GM19328 (cell line): ENCODE measurements at regions not wholly inside any gene's neighbourhood (a gene's known extent, or its start where the extent isn't known, plus 50 kb on each side); places are given as distances from the start of the nearest gene placed in this dataset.

Experiments used
- ATAC-seq: cut with Tn5 transposase; IDR thresholded peaks from one replicate; pipeline ENCODE4 v1.9.1; 2021; ENCODE audit warnings: mild to moderate bottlenecking, moderate library complexity; ENCODE audit not compliant: unreplicated experiment

DNA sequence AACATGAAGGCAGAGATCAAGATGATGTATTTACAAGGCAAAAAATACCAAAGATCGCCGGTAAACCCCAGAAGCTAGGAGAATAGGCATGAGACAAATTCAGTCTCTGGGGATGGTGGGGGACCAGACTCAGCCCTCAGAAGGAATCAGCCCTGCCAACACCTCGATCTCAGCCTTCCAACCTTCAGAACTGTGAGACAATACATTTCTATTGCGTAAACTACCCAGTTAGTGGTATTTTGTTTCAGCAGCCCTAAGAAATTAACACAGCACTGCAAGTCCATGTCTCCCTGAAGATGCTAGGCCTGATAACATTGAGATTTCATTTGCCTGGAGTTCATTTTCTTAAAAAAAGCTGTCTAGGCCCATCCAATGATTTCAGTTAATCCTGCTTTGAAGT lies 622.5 kb downstream of the PTPRC start:
- ATAC-seq = no peak

DNA sequence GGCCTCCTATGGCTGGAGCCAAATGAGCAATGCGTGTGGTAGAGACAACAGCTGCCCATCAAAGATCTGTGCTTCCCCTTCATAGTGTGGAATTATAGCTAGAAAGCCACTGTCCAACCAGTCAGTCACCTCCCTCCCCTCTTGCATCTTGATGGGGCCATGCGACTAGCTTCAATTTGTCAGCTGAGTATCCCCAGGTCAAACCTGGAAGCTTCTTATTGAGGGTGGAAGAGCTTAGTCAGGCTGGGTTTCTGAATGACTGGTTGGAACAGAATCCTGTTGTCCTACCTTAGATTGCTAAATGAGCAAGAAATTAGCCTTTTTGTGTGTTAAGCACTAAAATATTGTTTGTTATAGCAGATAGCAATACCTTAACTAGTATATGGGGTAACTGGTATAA lies 625.4 kb downstream of the PTPRC start:
- no peak for ATAC-seq

DNA sequence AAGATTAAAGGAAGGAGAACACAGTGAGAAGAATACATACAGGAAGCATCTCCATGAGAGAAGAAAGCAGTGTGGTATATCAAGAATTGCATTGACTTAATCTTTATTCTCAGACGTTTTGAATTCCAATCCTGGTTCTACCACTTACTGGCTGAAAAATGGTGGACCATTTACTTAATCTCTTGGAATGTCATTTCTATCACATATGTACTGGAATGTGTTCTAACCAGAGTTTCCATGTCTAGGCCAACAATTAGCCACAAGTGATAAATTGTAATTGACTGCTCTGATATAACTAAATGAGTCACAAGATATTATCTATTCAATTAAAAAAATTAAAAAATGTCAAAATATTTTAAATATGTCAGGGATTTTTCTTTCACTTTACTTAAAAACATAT lies 626.1 kb downstream of the PTPRC start:
- no peak for ATAC-seq

DNA sequence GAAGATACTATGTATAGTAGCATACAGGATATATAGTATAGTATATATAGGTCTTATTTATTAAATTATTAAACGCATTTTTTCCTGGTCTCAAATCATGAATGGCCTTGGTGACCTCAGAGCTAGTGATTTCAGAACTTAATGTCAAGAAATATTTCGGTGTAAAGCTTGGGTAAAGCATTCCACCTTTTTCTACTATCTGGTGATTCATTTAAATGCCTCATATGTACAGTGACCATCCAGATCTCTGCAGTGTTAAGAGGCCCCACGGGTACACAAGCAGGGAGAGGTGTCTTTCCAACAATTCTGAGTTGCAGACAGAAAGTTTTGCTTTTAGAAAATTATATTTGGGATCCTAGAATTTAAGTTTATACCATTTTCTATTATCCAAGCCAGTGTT lies 626.5 kb downstream of the PTPRC start:
- no peak for ATAC-seq

DNA sequence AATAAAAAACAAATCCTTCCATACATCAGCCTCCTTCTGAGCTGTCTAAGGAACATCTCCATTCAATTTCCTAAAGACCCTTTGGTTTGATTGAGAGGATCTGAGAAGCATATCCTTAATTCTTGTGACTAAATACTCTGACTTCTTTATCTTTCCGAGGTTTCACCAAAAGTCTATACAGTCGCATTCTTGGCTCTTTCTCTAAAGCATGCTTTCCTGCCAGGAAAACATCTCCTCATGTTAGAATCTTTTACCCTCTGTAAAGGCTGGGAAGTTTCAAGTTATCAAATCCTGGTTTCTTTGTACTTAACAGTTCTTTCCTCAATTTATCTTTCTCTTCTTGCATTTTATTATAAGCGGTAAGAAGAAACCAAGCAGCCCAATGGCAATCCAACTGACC lies 630.4 kb downstream of the PTPRC start:
- ATAC-seq = no peak

DNA sequence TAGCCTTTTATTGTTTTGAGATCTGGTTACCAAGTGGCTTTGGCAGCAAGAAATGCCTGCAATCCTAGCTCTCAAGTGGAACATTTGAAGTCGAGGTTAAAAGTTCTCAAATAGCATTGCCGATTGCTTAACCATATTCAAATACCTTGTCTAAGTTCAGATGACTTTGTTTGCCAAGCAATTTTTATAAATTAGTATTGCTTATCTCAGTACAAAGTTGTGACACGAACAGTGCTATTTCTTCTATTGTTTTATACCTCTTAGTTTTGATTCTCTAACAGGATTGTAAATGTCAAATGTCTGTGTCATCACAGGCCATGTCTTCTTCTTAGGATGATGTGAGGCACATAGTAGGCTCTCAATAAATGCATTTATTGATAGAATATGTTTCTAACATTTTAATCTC lies 633.3 kb downstream of the PTPRC start:
- ATAC-seq = no peak

DNA sequence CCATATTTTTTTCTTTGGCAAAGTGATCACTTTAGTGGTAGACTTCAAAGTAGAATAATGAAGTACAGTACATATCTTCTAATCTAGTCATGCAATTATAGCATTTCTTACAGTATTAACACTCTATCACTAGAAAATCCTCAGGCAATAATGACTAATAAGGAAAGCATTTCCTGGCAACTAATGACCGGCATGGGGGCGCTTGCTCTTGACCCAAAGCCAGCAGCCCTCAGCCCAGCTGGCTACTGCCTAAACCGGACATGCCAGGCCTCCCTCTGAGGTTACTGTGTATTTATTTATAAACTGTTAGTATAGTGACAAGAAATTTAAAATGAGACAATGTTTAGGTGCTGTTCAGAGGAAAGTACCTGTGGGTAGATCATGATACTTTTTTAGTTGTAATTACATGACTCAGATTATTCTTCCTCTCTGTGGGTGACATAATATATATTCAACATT lies 633.8 kb downstream of the PTPRC start:
- ATAC-seq = no peak

DNA sequence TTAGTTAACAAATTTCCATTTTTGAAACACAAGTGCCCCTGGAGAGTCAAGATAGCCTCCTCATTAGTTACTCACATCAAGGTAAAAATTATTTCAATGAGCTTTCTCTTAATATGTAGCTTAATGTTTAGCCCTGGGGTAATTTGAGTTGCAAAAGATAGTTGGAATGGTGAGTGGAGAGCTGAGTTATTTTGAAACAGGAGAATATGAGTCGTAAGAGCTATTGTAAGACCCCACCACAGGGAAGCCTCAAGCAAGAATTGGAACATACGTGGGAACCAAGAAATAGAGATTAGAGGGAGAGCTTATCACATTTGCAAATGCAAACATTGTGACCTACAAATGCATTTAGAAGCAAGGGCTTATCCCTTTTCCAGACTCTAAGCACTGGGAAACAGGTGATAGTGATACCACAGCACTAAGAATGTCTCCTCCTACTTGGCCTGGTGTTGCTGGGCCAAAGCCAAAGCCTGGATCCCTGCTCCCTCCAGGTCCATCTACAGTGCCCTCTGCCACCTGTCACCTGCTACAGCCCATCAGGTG lies 635.1 kb downstream of the PTPRC start:
- ATAC-seq = no peak

DNA sequence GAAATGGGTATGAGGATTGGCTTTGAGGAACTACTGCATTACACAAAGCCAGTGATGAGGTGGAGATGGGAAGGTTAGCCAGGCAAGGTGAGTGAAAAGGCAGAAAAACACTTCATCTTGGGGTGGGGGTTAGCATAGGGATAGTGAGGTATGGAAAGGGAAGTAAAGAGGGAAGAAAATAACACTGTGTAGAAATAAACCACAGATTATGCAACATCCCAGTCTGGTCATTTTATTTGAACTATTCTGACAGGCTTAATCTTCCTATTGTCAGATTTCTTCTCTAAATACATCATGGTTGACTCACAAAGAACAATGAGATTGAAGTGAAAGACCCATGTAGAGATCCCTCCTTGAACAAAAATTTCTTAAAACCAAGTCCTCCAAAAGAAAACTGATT lies 640.2 kb downstream of the PTPRC start:
- ATAC-seq = no peak

DNA sequence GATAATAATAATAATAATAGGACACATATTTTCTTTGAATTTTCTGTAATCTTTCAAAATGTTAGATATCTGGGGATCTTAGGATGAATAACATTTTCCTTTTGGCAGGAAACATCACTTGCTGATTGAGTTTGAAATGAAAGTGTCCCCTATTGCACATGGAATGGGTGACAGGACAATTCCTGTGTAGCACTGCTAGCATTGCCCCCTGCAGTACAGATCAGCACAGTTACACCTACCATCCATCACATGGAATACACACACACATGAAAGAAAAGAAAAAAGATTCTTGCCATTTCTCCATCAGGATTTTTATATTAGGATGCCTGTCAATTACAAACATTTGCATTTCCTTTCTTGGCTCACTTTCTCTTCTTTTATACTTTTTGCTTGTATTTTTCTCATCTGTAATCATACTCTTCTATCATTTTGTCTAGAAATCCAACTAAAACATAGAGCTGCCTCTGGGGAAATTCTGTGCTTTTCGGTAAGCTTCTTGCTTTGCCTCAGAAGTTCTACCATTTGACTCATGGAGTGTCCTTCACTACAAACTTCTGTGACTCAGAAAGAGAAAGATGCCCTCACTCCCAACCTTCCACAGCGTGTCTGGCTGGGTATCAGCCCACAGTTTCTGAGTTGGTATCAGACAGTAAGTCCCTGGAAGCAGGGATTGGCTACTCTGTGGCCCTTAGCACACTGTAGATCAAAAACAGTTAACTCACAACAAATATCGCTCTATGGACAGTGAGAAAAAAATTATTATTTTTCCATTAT lies 641.2 kb downstream of the PTPRC start:
- ATAC-seq = no peak

DNA sequence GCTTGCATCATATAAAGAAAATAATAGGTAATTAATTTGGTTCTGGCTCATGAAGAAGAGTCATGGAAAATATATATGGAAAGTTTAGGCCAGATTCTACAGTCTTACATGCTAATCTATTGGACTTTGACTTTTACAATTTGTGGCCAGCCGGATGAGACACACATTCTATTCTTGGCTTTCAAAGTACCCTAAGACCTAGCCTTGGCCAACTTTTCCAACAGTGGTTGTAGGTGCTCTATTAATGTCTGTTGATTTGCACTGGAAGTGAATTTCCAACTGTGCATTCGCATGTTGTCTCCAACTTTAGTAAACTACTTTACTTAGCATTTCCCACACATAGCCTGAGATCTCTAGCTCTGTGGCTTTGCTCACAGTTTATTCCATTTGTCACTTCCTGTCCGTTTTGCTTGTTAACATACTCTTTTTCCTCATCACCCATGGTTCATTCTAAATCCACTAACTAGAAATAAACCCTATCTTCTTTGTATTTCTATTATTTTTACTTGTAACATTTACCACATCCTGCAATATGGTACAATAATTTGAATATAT lies 644.0 kb downstream of the PTPRC start:
- ATAC-seq = no peak

DNA sequence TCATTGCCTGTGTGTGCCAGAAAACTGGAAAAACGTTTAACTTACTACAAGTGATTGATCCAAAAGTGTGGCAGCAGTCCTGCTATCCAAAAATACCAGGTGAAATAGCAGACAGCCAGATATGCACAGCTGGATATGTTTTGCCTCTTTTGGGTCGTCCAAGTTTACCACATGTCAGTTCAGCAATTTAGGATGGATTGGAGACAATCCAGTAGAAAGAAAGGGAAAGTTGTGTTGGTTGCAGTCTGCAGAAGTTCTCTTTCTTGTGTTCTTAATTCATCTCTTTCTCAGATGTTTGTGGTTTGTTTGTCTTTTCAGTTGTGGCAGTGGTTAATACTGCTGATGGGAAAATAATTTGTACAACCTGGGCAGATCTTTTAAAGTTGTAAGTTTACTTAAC lies 645.0 kb downstream of the PTPRC start:
- no peak for ATAC-seq

DNA sequence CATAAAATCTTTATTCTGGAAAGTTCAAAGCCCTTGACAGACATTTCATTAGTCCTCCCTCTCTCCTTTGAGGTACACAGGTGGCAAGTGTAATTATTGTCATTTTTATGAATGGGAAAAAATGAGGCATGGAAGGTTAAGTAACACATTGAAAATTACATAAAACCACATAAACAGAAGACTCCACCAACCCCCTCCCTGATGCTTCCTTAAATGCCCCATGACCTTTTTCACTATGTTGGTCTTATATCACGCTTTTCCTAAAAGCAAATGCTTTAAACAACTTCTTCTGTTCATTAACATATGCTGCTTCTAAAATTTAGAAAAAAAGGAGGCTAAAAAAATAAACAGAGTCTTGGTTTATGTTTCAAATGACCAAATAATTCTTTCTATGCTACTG lies 648.4 kb downstream of the PTPRC start:
- no peak for ATAC-seq

DNA sequence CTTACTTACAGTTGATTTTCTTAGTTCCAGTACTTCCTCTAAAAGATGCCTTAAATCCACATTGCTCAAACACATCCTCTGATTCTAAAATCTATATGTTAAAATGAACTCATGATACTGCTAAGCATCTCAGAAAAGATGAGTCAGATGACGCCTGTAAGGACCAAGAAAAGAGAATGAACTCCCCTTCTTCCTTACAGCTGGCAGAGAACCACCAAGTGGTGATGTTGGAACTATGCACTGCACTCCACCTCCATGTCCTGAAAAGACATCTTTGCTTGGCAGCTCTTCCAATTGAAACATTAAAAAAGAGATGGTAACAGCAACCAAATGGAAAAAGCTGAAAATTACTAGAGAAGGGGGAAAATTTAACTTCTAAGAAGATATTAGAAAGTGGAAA lies 648.8 kb downstream of the PTPRC start:
- ATAC-seq = no peak

DNA sequence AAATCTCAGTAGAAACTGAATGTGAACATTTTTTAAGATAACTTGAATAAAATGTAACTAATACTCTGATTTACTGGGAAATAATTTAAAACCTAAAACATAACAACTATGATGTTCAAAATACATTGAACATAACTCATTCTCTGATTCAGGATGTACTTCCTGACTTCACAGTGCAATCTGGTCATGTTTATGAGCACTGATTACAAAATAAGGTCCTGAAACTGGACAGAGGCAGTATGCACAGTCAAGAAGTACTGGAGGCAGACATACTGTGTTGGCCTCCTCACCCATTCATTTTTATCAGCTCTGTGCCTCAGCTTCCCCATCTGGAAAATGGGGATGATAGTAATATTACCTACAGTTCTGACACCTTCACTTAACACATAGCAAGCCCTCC lies 651.3 kb downstream of the PTPRC start:
- no peak for ATAC-seq

DNA sequence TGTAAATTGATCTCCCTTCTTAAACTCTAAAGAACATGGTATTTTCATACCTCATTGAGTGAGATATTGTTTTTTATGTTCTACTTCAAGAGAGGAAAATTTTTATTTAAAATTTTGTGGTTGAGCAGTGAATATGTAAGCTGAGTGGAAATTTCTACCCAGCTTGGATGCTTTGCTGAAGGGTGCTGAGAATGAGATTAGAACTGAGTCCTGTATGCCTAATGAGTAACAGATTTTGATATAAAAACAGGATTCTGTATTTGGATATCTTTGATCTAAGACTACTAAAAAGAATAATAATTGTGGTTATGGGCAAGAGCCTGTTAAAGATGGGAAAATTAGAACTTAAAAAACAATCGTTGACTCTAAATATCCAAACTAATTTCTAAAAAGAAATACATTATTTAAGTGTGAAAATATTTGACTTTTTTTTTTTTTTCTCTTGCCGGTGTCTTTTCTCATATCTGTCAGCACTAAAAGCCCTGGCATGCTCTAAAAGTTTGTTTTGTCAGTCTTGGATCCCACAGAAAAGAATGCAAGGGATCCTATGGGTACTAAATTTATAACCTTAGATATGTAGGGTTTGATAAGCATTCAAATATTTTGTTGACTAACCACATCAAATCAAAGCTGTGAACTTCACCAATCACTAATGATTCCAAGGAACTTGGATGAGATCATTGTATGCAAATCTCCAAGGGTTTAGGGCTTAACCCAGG lies 652.3 kb downstream of the PTPRC start:
- no peak for ATAC-seq

DNA sequence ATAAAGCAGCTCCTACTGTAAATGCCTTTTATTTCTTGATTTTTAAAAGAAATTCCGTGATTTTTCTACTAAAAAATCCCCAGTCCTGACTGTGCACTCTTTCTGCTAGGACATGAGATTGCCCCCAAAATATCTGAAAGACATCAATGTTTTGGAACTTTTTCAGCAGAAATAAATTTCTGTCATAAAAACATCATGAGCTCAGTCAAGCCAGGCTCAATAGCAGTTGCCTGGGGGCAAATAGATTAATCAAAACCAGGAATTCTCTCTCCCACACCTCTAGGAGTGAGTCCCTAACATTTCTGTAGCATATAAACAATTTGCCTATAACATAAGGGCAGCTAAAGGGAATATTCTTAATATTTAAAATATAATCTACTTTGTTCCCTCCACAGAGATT lies 654.1 kb downstream of the PTPRC start:
- ATAC-seq = no peak

DNA sequence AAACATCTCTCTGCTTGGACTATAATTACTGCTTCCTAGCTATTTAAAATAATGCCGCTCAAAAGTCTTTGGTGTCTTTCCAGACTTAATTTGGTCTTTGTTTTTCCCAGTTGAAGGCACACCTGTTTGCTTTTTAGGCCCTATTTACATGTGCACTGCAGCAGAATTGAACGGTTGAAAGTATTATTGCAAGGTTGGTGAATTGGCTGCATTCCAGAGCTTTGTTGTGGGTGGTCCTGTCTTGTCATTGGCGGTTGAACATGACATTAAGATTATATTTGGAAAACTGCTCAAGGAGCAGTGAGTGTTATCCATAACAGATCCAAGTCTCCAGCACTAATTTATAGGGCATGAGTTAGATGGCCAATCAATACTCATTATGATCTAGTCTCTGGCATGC lies 656.3 kb downstream of the PTPRC start:
- ATAC-seq = no peak

DNA sequence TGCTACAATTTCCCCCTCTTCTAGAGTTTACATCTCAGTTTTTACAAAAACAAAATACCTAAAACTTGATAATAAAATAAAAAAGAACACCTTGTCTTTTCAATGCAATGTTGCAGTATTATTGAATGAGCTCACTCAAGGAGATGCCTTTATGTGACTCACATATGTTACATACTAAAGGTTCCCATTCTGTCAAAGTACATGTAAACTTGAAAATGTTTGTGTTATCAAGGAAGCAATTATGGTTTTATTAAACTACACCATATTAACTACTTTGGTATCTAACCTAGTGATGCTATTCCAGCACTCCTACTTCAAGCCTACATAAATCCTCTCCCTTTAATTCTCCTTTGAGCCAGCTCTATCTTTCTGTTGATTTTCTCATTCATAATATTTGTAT lies 658.3 kb downstream of the PTPRC start:
- ATAC-seq = no peak

DNA sequence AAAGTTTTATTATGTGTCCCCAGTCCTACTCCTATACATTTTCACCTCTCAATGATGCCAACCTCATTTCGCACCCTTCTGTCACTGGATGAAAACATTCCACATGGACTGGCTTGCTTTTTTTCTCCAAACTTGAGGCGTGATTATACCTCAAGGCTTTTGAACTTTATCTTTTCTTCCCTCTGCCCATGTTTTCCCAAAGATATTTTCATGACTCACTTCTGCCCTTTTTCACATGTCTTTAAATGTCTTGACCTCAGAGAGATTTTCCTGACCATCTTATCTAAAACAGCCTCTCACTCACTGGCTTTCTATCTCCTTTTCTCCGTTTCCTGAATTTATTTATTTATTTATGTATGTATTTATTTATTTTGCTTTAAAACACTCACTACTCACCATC lies 659.0 kb downstream of the PTPRC start:
- no peak for ATAC-seq

DNA sequence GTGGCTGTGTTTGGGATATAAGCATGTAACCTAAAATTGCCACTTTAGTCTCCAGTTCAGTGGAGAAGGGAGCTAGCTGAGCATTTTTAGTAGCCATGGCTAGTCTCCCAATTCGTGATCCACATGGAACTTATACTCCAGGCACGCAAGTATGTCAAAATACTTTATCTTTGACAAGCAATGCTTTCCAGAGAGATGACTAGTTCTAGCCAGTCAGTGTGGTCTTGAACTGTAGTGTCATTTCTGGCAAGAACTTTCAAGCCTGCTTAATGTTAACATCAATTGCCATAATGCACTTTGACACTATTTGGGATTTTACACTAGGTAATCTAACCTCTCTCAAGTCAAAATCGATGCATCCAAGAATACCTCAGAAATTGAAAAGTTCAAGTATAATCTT lies 660.0 kb downstream of the PTPRC start:
- ATAC-seq = no peak
